ENCODE measurements at regions not wholly inside any gene's neighbourhood (a gene's known extent, or its start where the extent isn't known, plus 50 kb on each side); places are given as distances from the start of the nearest gene placed in this dataset.

GRCh38 chr20:48432494-48432832 lies 395.3 kb downstream of the PREX1 start:
- no peak for TF ChIP-seq CTCF (IDR thresholded peaks at IDR 0.05)
- Histone ChIP-seq H3K4me1 (no peaks in the 10 kb centered on the region), H3K4me3 (no peak overlapping the region), H3K36me3 (no peaks in the 10 kb centered on the region), H3K27ac (no peak overlapping the region), H3K27me3 (peaks cover 0 to 20% of the 10 kb centered on the region in 2 donors), H3K9me3 (peaks cover 0 to 4% of the 10 kb centered on the region in 2 donors)
- ATAC-seq (no peak), DNase-seq (no peak)
- intact Hi-C loops (cut with DNase I), result no loop called here

GRCh38 chr20:48431653-48432493 lies 395.9 kb downstream of the PREX1 start:
- Histone ChIP-seq H3K4me3 (no peak overlapping the region), H3K4me1 (no peaks in the 10 kb centered on the region), H3K27ac (no peak overlapping the region), H3K36me3 (no peaks in the 10 kb centered on the region), H3K27me3 (peaks cover 0 to 19% of the 10 kb centered on the region in 2 donors), H3K9me3 (peaks cover 0 to 4% of the 10 kb centered on the region in 2 donors)
- TF ChIP-seq CTCF (IDR thresholded peaks at IDR 0.05), result no peak
- DNase-seq, result no peak
- intact Hi-C loops (cut with DNase I), result no loop called here
- no peak for ATAC-seq

DNA sequence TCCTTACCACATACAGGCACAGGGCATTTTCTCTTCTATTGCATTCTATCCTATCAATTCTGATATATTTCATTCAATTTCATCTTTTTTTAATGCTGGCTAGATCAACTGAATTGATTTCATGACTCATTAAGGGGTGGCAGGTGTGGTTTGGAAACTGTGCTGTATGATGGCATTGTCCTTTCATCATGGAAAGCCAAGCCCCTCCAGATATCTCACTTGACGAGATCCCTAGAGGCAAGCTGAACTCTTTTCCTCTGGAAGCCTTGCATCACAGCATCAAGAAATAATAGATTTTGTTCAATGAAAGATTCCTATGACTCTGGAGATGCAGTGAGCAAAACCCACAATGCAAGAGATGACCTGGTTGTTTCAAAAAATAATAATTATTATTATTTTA lies 401.2 kb downstream of the PREX1 start:
- Histone ChIP-seq H3K4me1 (no peaks in the 10 kb centered on the region), H3K4me3 (no peak overlapping the region), H3K27me3 (peaks cover 0 to 37% of the 10 kb centered on the region in 2 donors), H3K9me3 (no peaks in the 10 kb centered on the region), H3K27ac (no peak overlapping the region), H3K36me3 (no peaks in the 10 kb centered on the region)
- intact Hi-C loops (cut with DNase I), result no loop called here
- no peak for DNase-seq
- TF ChIP-seq CTCF (IDR thresholded peaks at IDR 0.05), result no peak
- no peak for ATAC-seq

- intact Hi-C loops (cut with DNase I), result no loop called here
- ATAC-seq, result no peak
- TF ChIP-seq CTCF (IDR thresholded peaks at IDR 0.05), result no peak
- H3K4me1 ChIP-seq, result no peaks in the 10 kb centered on the region
- H3K9me3 ChIP-seq, result no peaks in the 10 kb centered on the region
- DNase-seq, result no peak
- H3K4me3 ChIP-seq, result no peak overlapping the region
- H3K36me3 ChIP-seq, result no peaks in the 10 kb centered on the region
- H3K27ac ChIP-seq, result no peak overlapping the region
- peaks cover 0 to 37% of the 10 kb centered on the region in 2 donors for H3K27me3 ChIP-seq
Measured at GRCh38 chr20:48425817-48426612, 401.8 kb downstream of the PREX1 start.

GRCh38 chr20:48425321-48425720 lies 402.5 kb downstream of the PREX1 start:
- H3K4me3 ChIP-seq, result no peak overlapping the region
- no peaks in the 10 kb centered on the region for H3K9me3 ChIP-seq
- intact Hi-C loops (cut with DNase I), result no loop called here
- no peaks in the 10 kb centered on the region for H3K4me1 ChIP-seq
- H3K27ac ChIP-seq, result no peak overlapping the region
- no peak for DNase-seq
- no peak for ATAC-seq
- peaks cover 0 to 37% of the 10 kb centered on the region in 2 donors for H3K27me3 ChIP-seq
- TF ChIP-seq CTCF (IDR thresholded peaks at IDR 0.05), result no peak
- no peaks in the 10 kb centered on the region for H3K36me3 ChIP-seq
